Ureter (tissue), 1 donor: ENCODE measurements at regions not wholly inside any gene's neighbourhood (a gene's known extent, or its start where the extent isn't known, plus 50 kb on each side); places are given as distances from the start of the nearest gene placed in this dataset.
"Not testable (repeated sequence)": the region's sequence is repeated elsewhere in the genome, so short reads cannot be mapped to it uniquely, and the experiment has no call there.

Experiments
- DNase-seq: peaks from one replicate; pipeline ENCODE4 v3.0.0-alpha.2; 2020; ENCODE audit warnings: low spot score
- donor health status: DM: yes; HTN: yes; CAD: no.

GRCh38 chr2:8139668-8140200 lies 542.1 kb upstream of the ID2 start:
- no peak for DNase-seq

DNA sequence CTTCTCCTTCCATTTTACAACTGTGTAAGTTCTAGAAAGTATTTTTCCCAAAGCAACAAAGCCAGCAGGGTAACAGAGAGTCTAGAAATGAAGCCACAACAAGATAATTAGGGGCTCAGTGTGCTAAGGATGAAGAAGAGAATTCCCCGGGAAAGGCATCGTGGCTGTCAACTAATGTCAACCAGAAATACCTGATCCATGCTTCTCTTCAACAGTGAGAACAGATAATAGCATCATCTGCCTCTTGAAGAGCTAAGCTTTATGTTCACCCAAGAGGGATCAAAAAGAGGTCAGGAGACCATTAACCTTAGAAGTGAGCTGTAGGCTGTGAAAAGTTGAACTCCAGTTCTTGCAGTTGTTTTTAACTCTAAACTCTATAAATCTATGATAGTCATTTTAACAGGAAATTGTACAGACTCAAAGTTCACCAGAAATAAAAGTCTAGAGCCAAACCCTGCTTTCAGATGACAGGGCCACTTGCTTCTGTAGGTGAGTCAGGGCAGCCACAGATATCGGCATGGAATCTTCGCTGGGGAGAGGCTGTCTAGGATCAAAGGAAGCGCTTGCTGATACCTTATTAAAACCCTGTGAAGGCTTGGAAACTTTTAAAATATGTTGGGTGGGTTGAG lies 540.7 kb upstream of the ID2 start:
- DNase-seq, result no peak

GRCh38 chr2:8141780-8142179 lies 540.1 kb upstream of the ID2 start:
- no peak for DNase-seq

DNA sequence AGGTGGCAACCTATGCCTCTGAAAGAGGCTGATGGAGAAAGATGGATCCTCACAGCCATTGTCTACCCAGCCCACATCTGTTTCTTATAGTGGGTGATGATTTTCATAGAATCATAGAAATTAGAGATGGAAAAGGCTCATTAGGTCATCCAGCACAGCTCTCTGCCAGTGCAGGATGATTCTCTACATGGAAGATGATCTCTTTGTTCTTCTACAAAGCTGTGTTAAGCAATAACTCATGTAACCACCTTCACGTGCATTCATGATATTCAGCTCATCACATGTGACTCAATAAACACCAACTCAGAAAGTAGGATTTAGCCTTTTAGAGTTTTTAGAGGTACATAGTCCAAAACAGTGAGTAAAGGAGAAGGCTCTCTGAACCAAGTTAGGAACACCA lies 539.4 kb upstream of the ID2 start:
- no peak for DNase-seq

GRCh38 chr2:8144131-8144631 lies 537.7 kb upstream of the ID2 start:
- no peak for DNase-seq

DNA sequence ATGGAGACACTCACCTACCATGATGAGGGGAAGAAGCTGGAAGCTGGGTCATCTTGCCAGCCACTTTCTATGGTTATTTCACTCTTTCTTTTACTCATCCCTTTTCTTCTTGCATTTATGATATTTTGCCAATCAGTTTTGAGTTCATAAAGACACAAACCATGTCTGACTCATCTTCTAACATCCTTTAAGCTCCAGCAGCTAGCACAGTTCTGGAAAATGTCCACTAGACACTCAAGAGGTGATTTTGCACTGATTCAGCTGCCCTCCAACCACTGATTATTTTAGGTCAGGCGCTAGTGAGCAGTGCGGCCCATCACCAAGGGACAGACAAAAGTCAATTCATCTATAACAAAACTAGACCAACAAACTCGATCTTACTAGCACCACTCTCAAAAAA lies 537.1 kb upstream of the ID2 start:
- no peak for DNase-seq

GRCh38 chr2:8145375-8145774 lies 536.5 kb upstream of the ID2 start:
- DNase-seq, result not testable (repeated sequence)

DNA sequence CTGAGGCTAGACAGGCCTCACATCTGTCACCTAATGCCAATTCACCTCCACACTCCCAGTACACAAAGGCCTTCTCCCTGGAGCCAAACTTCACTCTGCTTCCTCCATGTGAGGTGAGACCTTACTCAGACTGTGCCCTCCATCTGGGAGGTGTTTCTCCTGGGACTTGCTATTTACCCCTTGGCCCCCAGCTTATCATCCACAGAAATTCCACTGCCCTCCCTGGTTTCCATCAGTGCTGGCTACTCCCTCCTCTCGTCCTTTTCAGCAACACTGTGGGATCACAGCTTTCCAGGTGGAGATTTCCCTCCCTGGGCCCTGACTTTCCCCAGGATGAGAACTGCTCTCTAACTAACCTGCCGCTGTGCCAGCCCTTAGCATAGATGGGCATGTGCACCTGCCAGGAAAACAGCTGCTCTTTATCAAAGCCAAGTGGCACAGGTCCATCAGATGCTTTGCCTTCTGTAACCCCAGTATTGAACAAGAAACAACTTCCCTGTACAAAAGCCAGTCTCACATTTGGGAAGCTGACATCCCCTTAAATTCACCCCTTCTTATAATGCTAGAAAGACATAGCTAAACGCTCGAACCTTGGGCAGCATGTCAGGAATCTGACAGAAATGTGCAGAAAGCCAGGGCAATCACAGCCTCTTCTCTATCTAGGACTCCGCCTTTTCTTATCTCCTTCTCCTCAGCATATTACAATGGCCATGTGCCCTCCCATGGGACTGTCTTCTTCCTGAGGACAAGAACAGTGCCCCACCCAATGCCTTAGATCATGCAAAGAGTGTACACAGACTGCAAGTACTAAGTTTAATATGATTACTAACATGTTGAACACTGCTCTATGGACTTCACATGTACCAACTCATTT lies 535.5 kb upstream of the ID2 start:
- DNase-seq, result no peak

- no peak for DNase-seq
These were observed 533.4 kb upstream of the ID2 start for GRCh38 chr2:8148260-8149006.

GRCh38 chr2:8149007-8149405 lies 532.9 kb upstream of the ID2 start:
- no peak for DNase-seq

- DNase-seq, result no peak
These were observed 531.8 kb upstream of the ID2 start for GRCh38 chr2:8149985-8150539.

- DNase-seq, result no peak
These were observed 530.0 kb upstream of the ID2 start for GRCh38 chr2:8151888-8152287.

DNA sequence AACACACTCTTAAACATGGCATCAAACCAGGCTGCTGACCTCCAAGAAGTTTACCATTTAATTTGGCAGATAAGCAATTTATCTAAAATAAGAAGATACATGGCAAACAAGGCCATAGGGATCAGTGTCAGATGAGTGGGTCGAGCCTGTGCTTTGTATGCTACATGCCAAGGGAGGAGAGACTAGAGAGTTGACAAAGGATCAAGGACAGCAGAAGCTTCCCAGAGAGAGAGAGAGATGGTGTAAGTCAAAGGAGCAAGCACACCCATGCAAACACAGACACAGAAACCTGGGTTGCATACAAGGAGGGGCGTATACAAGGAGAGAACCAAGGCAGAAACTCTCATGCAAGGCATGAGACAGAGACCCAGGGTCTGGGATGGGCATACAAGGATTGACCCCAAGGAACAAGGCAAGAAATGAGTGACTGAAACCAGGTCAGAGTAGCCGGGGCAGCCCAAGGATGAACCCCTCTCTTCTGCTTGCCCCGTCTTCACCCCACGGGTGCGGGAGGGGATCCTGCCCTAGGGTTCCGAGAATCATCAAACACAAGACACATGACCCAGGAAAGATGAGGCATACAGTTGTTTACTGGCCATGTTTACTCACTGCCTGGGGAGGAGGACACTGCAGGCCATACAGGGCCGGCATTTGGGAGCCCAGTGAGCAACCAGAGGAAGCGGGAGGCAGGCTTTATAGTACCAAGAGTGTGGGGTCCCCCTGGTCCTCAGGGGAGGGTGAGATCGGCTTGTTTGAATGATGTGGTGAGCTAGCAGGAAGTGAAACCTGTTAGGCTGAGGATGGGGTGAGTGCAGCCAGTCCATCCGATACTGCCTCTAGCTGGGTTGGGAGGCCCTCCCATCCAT lies 529.2 kb upstream of the ID2 start:
- no peak for DNase-seq

DNA sequence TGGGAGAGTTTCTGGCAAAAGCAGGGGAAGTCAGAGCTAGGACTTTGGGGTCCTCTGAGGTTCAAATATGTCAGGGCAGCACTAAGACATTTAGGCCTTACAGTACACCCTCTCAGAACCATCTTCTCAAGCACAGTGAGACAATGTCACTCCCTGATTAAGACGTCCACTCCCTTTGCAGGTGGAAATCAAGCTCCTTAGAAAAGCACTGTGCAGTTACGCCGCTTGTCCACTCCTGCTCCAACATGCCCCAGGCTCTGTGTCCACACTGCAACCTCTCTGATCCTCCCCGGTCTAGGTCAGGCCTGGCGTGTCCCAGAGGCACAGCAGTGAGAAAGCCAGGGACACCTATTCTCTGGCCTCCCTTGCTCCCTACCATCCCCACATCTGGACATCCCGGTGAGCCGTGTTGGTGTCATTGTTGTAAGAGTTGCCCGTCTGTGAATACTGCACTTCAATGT lies 528.6 kb upstream of the ID2 start:
- no peak for DNase-seq

GRCh38 chr2:8154270-8154669 lies 527.6 kb upstream of the ID2 start:
- DNase-seq, result no peak

- DNase-seq, result no peak
These were observed 526.9 kb upstream of the ID2 start for GRCh38 chr2:8154936-8155335.

DNA sequence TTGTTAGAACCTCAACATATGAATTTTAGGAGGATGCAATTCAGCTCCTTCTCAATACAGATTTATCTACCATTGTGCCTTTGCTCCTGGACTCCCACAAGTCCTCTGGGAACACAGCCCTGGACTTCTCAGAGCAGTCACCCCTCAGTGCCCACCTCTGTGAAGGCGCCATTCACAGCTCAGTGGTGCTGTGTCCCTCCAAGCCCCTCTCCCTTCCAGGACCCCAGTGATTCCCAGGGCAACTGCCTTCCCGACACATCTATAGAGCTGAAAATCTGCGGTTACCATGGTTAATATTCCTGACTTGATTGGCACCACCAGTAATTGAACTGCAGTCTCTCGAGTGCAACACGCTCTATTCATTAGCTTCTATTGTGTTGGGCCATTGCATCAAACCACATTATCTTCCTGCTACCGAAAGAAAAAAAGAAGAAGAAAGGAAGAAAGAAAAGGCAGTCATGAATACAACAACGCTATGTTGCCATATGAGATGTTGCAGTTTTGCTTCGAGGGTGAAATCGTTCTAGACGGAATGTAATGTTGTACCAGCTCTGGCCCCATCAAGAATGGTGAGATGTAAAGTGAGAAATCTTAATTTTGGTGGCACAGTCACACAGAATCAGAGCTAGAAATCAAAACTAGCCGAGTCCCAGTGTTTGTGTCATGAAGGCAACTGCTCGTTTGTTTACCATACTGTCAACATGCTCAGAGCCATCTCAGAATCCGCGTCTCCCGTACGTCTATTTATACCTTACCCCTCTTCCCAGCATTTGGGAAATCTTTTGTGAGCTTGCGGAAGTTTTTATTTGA lies 524.0 kb upstream of the ID2 start:
- no peak for DNase-seq

GRCh38 chr2:8158711-8159110 lies 523.1 kb upstream of the ID2 start:
- DNase-seq, result no peak

GRCh38 chr2:8159211-8159965 lies 522.5 kb upstream of the ID2 start:
- no peak for DNase-seq
